AG09309 (cell line): ENCODE measurements at regions not wholly inside any gene's neighbourhood (a gene's known extent, or its start where the extent isn't known, plus 50 kb on each side); places are given as distances from the start of the nearest gene placed in this dataset.

Experiments
- DNase-seq: peaks from one replicate; pipeline ENCODE4 v3.0.0-alpha.2; 2010; ENCODE audit warnings: low read depth
- H3K4me3 ChIP-seq: 2 replicates; pipeline ENCODE4 v1.5.1; 2011; ENCODE audit warnings: mild to moderate bottlenecking, low read depth, low read length, moderate library complexity; ENCODE audit not compliant: control insufficient read depth
- CTCF ChIP-seq: IDR thresholded peaks from 2 replicates; pipeline ENCODE4 v1.5.1; 2011; ENCODE audit warnings: mild to moderate bottlenecking, low read depth, low read length, inconsistent platforms; ENCODE audit not compliant: insufficient read depth, control insufficient read depth; ENCODE audit errors: missing control alignments

DNA sequence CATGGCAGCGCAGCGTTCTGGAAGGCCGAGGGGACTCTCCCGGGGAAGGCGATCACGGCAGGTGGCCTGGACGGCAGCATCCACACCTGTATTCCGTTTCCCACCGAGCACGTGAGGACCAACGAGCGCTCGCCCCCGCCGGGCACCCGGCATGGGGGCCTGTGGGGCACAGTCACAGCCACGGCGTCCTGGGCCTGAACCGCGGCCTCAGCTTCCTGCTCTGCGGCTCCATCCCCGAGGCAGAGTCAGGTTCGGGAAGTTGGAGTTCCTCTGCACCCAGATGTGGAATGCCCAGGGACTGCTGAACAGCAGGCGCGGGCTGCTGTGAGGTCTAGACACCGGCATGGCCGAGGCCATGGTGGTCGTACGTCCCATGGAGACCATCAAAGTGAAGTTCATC is 1713.9 kb downstream of the TP53TG3F start:
- no peak for DNase-seq
- no peak overlapping the region for H3K4me3 ChIP-seq
- no peak for TF ChIP-seq CTCF

- H3K4me3 ChIP-seq = no peak overlapping the region
- DNase-seq = no peak
- no peak for TF ChIP-seq CTCF
Observed at GRCh38 chr16:35174016-35174415, 1714.6 kb downstream of the TP53TG3F start.

DNA sequence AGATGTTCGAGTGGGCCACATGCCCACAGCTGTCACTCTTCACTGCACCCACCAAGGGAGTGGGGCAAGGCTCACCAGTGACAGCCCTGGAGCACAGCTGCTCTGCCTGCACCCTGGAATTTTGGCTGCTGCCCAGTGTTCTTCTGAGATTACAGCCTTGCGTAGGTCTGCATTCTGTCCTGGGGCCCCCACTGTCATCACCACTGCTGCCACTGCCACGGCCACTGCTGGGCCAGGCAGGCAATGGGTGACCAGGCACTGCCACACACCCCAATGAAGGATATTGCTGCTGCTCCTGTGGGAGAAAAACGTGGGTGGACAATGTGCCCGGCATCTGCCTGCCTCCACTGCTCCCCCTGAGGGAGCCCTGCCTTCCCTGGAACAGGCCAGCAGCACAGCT is 1717.0 kb downstream of the TP53TG3F start:
- DNase-seq = no peak
- H3K4me3 ChIP-seq = no peak overlapping the region
- TF ChIP-seq CTCF = no peak

DNA sequence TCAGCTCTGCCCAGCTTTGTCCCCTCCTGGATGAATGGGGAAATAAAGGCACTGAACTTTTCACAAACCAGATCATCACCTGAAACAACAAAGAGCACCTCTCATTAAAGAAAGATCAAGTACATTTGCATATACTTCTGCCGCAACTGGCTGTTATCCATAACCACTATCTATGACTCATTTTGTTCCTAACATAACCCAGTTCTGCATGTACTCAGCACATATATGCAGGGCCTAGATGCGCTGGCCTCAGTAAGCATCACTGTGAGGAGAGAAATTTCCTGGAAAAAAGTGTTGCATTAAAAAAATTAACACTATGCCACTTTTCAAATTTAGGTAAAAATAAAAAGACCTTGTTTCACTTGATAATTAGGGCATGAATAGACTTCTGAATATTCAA is 1718.4 kb downstream of the TP53TG3F start:
- no peak for DNase-seq
- TF ChIP-seq CTCF = no peak
- no peak overlapping the region for H3K4me3 ChIP-seq

- no peak for DNase-seq
- no peak for TF ChIP-seq CTCF
- no peak overlapping the region for H3K4me3 ChIP-seq
Observed at GRCh38 chr16:35180970-35181369, 1721.6 kb downstream of the TP53TG3F start.

DNA sequence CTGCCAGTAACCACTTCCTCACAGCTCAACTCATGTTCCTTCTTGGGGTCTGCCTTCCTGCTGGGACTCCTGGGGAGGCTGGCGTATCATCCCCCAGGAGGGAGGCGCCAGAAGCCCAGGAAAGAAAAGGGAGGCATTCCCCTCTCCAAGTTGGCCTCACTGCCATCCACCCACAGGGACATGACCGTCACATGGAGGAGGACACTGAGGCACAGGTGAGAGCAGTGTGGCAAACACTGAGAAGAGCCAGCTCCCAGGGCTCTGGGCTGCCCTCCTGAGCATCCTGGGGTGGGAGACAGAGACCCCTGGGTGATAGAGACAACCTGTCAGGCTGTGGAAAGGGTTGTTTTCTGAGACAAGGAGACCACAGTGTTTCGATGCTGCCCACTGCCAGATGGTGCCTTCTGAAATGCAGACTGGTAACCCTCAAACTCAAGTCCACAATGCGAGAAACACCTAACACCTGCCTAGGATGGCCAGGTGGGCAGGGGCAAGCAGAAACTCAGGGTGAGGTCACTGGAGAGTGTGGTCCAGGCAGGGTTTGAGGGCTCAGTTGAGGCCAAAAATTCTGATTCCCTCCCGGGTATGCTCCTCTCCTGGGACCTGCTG is 1722.1 kb downstream of the TP53TG3F start:
- DNase-seq = no peak
- no peak overlapping the region for H3K4me3 ChIP-seq
- TF ChIP-seq CTCF = no peak
